Mammary epithelial cell (primary cell): ENCODE measurements at regions not wholly inside any gene's neighbourhood (a gene's known extent, or its start where the extent isn't known, plus 50 kb on each side); places are given as distances from the start of the nearest gene placed in this dataset.

ENCODE experiments used
- CTCF ChIP-seq, 2 donors: IDR thresholded peaks in 1 of 2; conservative IDR thresholded peaks in 1 of 2; 2 replicates each; pipeline ENCODE4 v1.5.1; 2011 to 2012; ENCODE audit warnings: inconsistent platforms in 2 of 2, low read length in 2 of 2, mild to moderate bottlenecking in 2 of 2, control low read depth in 1 of 2, low read depth in 1 of 2; ENCODE audit not compliant: insufficient read depth in 1 of 2; ENCODE audit errors: extremely low read depth in 1 of 2
- EZH2 ChIP-seq: IDR thresholded peaks from 2 replicates; pipeline ENCODE4 v1.6.1; 2012; ENCODE audit warnings: low read length, inconsistent platforms, borderline replicate concordance

DNA sequence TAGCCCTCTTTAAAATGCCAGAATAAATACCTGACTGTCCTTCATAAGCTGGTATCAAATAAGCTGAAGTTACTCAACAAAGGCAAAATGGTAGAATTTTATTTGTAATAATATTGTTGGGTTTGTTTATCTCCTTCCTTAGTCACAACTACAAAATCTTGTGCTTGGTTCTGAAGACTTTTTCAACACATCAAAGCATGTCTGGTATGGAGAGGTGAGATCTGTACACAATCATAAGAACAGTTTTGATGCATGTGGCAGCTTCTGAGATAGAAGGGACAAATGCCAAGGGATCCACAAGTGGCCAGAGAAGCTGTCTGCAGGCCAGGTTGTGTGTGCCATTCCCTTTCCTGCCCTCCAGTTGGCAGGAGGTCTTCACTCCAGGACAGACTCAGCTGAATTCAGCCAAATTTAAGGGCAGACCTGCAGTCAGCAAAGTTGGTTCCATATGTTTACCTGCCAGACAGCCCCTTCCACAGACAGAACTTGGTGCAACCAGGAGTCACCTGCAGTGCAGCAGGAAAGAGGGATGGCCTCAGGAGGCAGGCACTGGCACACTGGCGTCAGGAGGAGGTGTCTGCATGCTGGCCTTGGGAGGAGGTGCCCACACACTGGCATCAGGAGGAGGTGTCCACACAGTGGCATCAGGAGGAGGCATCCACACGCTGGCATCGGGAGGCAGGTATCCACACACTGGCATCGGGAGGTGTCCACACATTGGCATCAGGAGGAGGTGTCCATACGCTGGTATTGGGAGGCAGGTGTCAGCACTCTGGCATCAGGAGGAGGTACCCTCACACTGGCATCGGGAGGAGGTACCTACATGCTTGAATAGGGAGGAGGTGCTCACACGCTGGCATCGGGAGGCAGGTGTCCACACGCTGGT lies 93.1 kb upstream of the IKZF1 start:
- no peak for TF ChIP-seq CTCF (conservative IDR thresholded peaks at IDR 0.05 in 1 of 2, IDR thresholded peaks at IDR 0.05 in 1 of 2; ENCODE audit: extremely low read depth in 1 of 2, insufficient read depth in 1 of 2, low read depth in 1 of 2, low read length in 2 of 2)
- no peak for TF ChIP-seq EZH2
